B cell (primary cell): ENCODE measurements at regions not wholly inside any gene's neighbourhood (a gene's known extent, or its start where the extent isn't known, plus 50 kb on each side); places are given as distances from the start of the nearest gene placed in this dataset.

Experiments used
- ATAC-seq: fragments of 200-7000 bp; cut with Tn5 transposase; one replicate; pipeline ENCODE4 v1.10.0; 2021; ENCODE audit warnings: low read depth, mild to moderate bottlenecking, moderate number of reproducible peaks, moderate library complexity
- CTCF ChIA-PET: fragments of 350-600 bp; sonication (Branson Sonifier 250); formaldehyde crosslinking; loops from one replicate; lab custom pipeline; 2021; ENCODE audit warnings: antibody characterized with exemption, inconsistent platforms; lab: Charles Lee
- POLR2A ChIA-PET: fragments of 350-600 bp; sonication (Branson Sonifier 250); formaldehyde crosslinking; loops from one replicate; lab custom pipeline; 2021; ENCODE audit warnings: antibody characterized with exemption; lab: Charles Lee
- DNase-seq: peaks from one replicate; pipeline ENCODE4 v3.0.0; 2013
- H2AFZ ChIP-seq: 2 replicates; pipeline ENCODE4 v1.6.1; 2012; ENCODE audit warnings: mild to moderate bottlenecking, low read depth, low read length; ENCODE audit not compliant: insufficient read depth, poor library complexity, severe bottlenecking
- H3K27ac ChIP-seq, 2 donors: 1 replicate in 1 of 2; 2 replicates in 1 of 2; pipeline ENCODE4 v1.5.1; 2012 to 2013; ENCODE audit warnings: low read length in 2 of 2, mild to moderate bottlenecking in 2 of 2, moderate library complexity in 1 of 2
- H3K27me3 ChIP-seq, 4 experiments: fragments of 200-600 bp in 1 of 4; sonication (generic) in 1 of 4; replicated peaks in 1 of 4; 1 replicate in 2 of 4; 2 replicates in 2 of 4; pipeline versions ENCODE4 v1.6.1 to v1.7.0; 2013 to 2016; ENCODE audit warnings: low read length in 3 of 4, mild to moderate bottlenecking in 2 of 4, mixed read lengths in 1 of 4, moderate library complexity in 1 of 4; ENCODE audit not compliant: insufficient read depth in 4 of 4, control insufficient read depth in 3 of 4; ENCODE audit errors: control extremely low read depth in 1 of 4
- H3K36me3 ChIP-seq, 2 experiments: replicated peaks in 1 of 2; 1 replicate in 1 of 2; 2 replicates in 1 of 2; pipeline versions ENCODE4 v1.6.1 to v1.7.1; 2013; ENCODE audit warnings: low read length in 1 of 2; ENCODE audit not compliant: insufficient read depth in 2 of 2, control insufficient read depth in 1 of 2; ENCODE audit errors: control extremely low read depth in 1 of 2, extremely low read depth in 1 of 2
- H3K4me1 ChIP-seq, 2 donors: fragments of 200-600 bp in 1 of 2; sonication (generic) in 1 of 2; 1 replicate in 1 of 2; 2 replicates in 1 of 2; pipeline versions ENCODE4 v1.5.1 to v1.6.1; 2013 to 2017; ENCODE audit warnings: low read length in 2 of 2; ENCODE audit not compliant: control insufficient read depth in 2 of 2, insufficient read depth in 2 of 2
- H3K4me2 ChIP-seq: replicated peaks from 2 replicates; pipeline ENCODE3; 2012; ENCODE audit warnings: mild to moderate bottlenecking, low read depth, low read length; ENCODE audit not compliant: poor library complexity, severe bottlenecking
- H3K4me3 ChIP-seq, 5 experiments: fragments of 200-600 bp in 1 of 5; sonication (generic) in 1 of 5; 1 replicate in 3 of 5; 2 replicates in 2 of 5; pipeline versions ENCODE4 v1.5.1 to v1.7.0; 2011 to 2016; ENCODE audit warnings: low read length in 4 of 5, mild to moderate bottlenecking in 4 of 5, low read depth in 2 of 5, control low read depth in 1 of 5, moderate library complexity in 1 of 5; ENCODE audit not compliant: insufficient read depth in 1 of 5; ENCODE audit errors: control extremely low read depth in 1 of 5, extremely low read depth in 1 of 5
- H3K79me2 ChIP-seq: fragments of 200-600 bp; sonication (generic); one replicate; pipeline ENCODE4 v1.6.0; 2016; ENCODE audit warnings: low read length; ENCODE audit not compliant: control insufficient read depth, insufficient read depth
- H3K9ac ChIP-seq: fragments of 200-600 bp; sonication (generic); 2 replicates; pipeline ENCODE4 v1.6.1; 2017; ENCODE audit warnings: mild to moderate bottlenecking, low read length, moderate library complexity
- H3K9me3 ChIP-seq, 3 donors: one replicate each; pipeline versions ENCODE4 v1.6.1 to v1.7.1; 2013; ENCODE audit warnings: low read length in 2 of 3; ENCODE audit not compliant: control insufficient read depth in 2 of 3, insufficient read depth in 1 of 3; ENCODE audit errors: control extremely low read depth in 1 of 3
- H4K20me1 ChIP-seq: 2 replicates; pipeline ENCODE4 v1.6.0; 2012; ENCODE audit warnings: mild to moderate bottlenecking, low read length; ENCODE audit not compliant: insufficient read depth, control insufficient read depth, poor library complexity, severe bottlenecking
- H3K27ac Mint-ChIP-seq: one replicate; pipeline ENCODE4 v1.8.0; 2021; ENCODE audit warnings: mixed read lengths
- H3K27me3 Mint-ChIP-seq: one replicate; pipeline ENCODE4 v1.8.0; 2021; ENCODE audit warnings: mixed read lengths
- H3K4me1 Mint-ChIP-seq: one replicate; pipeline ENCODE4 v1.8.0; 2021; ENCODE audit warnings: mixed read lengths
- H3K4me3 Mint-ChIP-seq: one replicate; pipeline ENCODE4 v1.8.0; 2021; ENCODE audit warnings: mixed read lengths
- H3K9me3 Mint-ChIP-seq: one replicate; pipeline ENCODE4 v1.8.0; 2022; ENCODE audit warnings: mixed read lengths; ENCODE audit not compliant: insufficient read depth
- CTCF ChIP-seq: fragments of 200-600 bp; IDR thresholded peaks from one replicate; pipeline ENCODE4 v1.8.0; 2022; ENCODE audit warnings: antibody characterized with exemption, mild to moderate bottlenecking
- EZH2 ChIP-seq: IDR thresholded peaks from 2 replicates; pipeline ENCODE4 v1.6.1; 2012; ENCODE audit warnings: borderline replicate concordance, low read depth, mild to moderate bottlenecking, moderate library complexity, low read length; ENCODE audit not compliant: insufficient read depth, poor library complexity, severe bottlenecking
- WGBS: methylation state at CpG from one replicate; pipeline ENCODE4 v1.1.5; 2013; ENCODE audit warnings: missing lambda C conversion rate; ENCODE audit not compliant: insufficient coverage; 5-methylcytosine and 5-hydroxymethylcytosine counted together
- intact Hi-C: fragments of 100-400 bp; cut with micrococcal nuclease; formaldehyde crosslinking; loops from one replicate; pipeline ENCODE4 v1.10.0; 2022

GRCh38 chr11:38006466-38006865, 1408.4 kb upstream of the RAG2 start:
- H3K4me2 ChIP-seq, result no peak overlapping the region
- H4K20me1 ChIP-seq, result no peaks in the 10 kb centered on the region
- ATAC-seq, result no peak
- TF ChIP-seq EZH2 (no peak), CTCF (no peak)
- H3K4me3 Mint-ChIP-seq, result no peak overlapping the region
- no peaks in the 10 kb centered on the region for H3K36me3 ChIP-seq
- ChIA-PET POLR2A (no interaction called here), CTCF (no interaction called here)
- H3K9ac ChIP-seq, result no peak overlapping the region
- no peak overlapping the region for H2AFZ ChIP-seq
- H3K4me1 ChIP-seq, result no peaks in the 10 kb centered on the region
- H3K27ac ChIP-seq, result no peak overlapping the region
- no peak overlapping the region for H3K4me3 ChIP-seq
- peaks cover 4% of the 10 kb centered on the region for H3K9me3 Mint-ChIP-seq
- no peaks in the 10 kb centered on the region for H3K27me3 ChIP-seq
- H3K4me1 Mint-ChIP-seq, result no peaks in the 10 kb centered on the region
- no peak overlapping the region for H3K27ac Mint-ChIP-seq
- no peak for DNase-seq
- no peaks in the 10 kb centered on the region for H3K27me3 Mint-ChIP-seq
- intact Hi-C loops, result no loop called here
- H3K79me2 ChIP-seq, result no peaks in the 10 kb centered on the region
- H3K9me3 ChIP-seq, result peaks cover 0 to 2% (median 0%) of the 10 kb centered on the region in 3 donors

GRCh38 chr11:38005597-38005996, 1407.6 kb upstream of the RAG2 start:
- ChIA-PET CTCF (no interaction called here), POLR2A (no interaction called here)
- Histone ChIP-seq H3K79me2 (no peaks in the 10 kb centered on the region), H3K4me1 (no peaks in the 10 kb centered on the region), H3K4me3 (no peak overlapping the region), H3K9me3 (peaks cover 0 to 2% (median 0%) of the 10 kb centered on the region in 3 donors), H3K36me3 (no peaks in the 10 kb centered on the region), H3K27me3 (no peaks in the 10 kb centered on the region), H3K4me2 (no peak overlapping the region), H3K9ac (no peak overlapping the region), H3K27ac (no peak overlapping the region), H2AFZ (no peak overlapping the region), H4K20me1 (no peaks in the 10 kb centered on the region)
- H3K4me1 Mint-ChIP-seq, result no peaks in the 10 kb centered on the region
- no peak overlapping the region for H3K4me3 Mint-ChIP-seq
- intact Hi-C loops, result no loop called here
- 80% methylated on average over 1 of the region's 2 CpGs for WGBS
- no peak for TF ChIP-seq EZH2
- no peak overlapping the region for H3K27ac Mint-ChIP-seq
- no peak for ATAC-seq
- no peaks in the 10 kb centered on the region for H3K27me3 Mint-ChIP-seq
- H3K9me3 Mint-ChIP-seq, result peaks cover 4% of the 10 kb centered on the region
- DNase-seq, result no peak
